ENCODE measurements at regions not wholly inside any gene's neighbourhood (a gene's known extent, or its start where the extent isn't known, plus 50 kb on each side); places are given as distances from the start of the nearest gene placed in this dataset.

- intact Hi-C loops (cut with DNase I) = no loop called here
- no peak for DNase-seq (ENCODE audit: low spot score)
Measured at GRCh38 chr2:239639421-239640185, 238.8 kb upstream of the HDAC4 start.

GRCh38 chr2:239638376-239638775 lies 237.6 kb upstream of the HDAC4 start:
- DNase-seq (ENCODE audit: low spot score) = no peak
- intact Hi-C loops (cut with DNase I) = no loop called here

- intact Hi-C loops (cut with DNase I) = no loop called here
- no peak for DNase-seq (ENCODE audit: low spot score)
Measured at GRCh38 chr2:239636808-239637207, 236.0 kb upstream of the HDAC4 start.

GRCh38 chr2:239634769-239635168 lies 233.9 kb upstream of the HDAC4 start:
- no peak for DNase-seq (ENCODE audit: low spot score)
- intact Hi-C loops (cut with DNase I) = no loop called here

GRCh38 chr2:239630618-239631286 lies 229.9 kb upstream of the HDAC4 start:
- intact Hi-C loops (cut with DNase I) = no loop called here

GRCh38 chr2:239629926-239630617 lies 229.3 kb upstream of the HDAC4 start:
- intact Hi-C loops (cut with DNase I) = no loop called here
- DNase-seq (ENCODE audit: low spot score) = no peak

More at GRCh38 chr2:239630618-239631286, 229.9 kb upstream of the HDAC4 start:
- no peak for DNase-seq (ENCODE audit: low spot score)

- intact Hi-C loops (cut with DNase I) = no loop called here
- DNase-seq (ENCODE audit: low spot score) = no peak
Measured at GRCh38 chr2:239626961-239627592, 226.3 kb upstream of the HDAC4 start.

- intact Hi-C loops (cut with DNase I) = no loop called here
- no peak for DNase-seq (ENCODE audit: low spot score)
Measured at GRCh38 chr2:239625971-239626734, 225.3 kb upstream of the HDAC4 start.

- DNase-seq (ENCODE audit: low spot score) = no peak
- intact Hi-C loops (cut with DNase I) = no loop called here
Measured at GRCh38 chr2:239625156-239625845, 224.5 kb upstream of the HDAC4 start.

- DNase-seq (ENCODE audit: low spot score) = no peak
Measured at GRCh38 chr2:239621611-239622010, 220.8 kb upstream of the HDAC4 start.

GRCh38 chr2:239619369-239619768 lies 218.5 kb upstream of the HDAC4 start:
- DNase-seq (ENCODE audit: low spot score) = no peak
- intact Hi-C loops (cut with DNase I) = no loop called here

More at GRCh38 chr2:239621611-239622010, 220.8 kb upstream of the HDAC4 start:
- intact Hi-C loops (cut with DNase I) = no loop called here

- DNase-seq (ENCODE audit: low spot score) = no peak
- intact Hi-C loops (cut with DNase I) = no loop called here
Measured at GRCh38 chr2:239616729-239617128, 215.9 kb upstream of the HDAC4 start.

GRCh38 chr2:239612133-239612532 lies 211.3 kb upstream of the HDAC4 start:
- DNase-seq (ENCODE audit: low spot score) = peak; percentile 68
- intact Hi-C loops (cut with DNase I) = no loop called here

GRCh38 chr2:239611222-239611795 lies 210.5 kb upstream of the HDAC4 start:
- DNase-seq (ENCODE audit: low spot score) = peak; percentile 76

GRCh38 chr2:239610457-239611221 lies 209.8 kb upstream of the HDAC4 start:
- peak; percentile 61 for DNase-seq (ENCODE audit: low spot score)
- intact Hi-C loops (cut with DNase I) = no loop called here

More at GRCh38 chr2:239611222-239611795, 210.5 kb upstream of the HDAC4 start:
- intact Hi-C loops (cut with DNase I) = no loop called here

GRCh38 chr2:239609607-239610310 lies 208.9 kb upstream of the HDAC4 start:
- intact Hi-C loops (cut with DNase I) = no loop called here
- peak; percentile 65 for DNase-seq (ENCODE audit: low spot score)

GRCh38 chr2:239609162-239609561 lies 208.3 kb upstream of the HDAC4 start:
- DNase-seq (ENCODE audit: low spot score) = peak; percentile 53
- intact Hi-C loops (cut with DNase I) = no loop called here
